HL-60 (cell line): ENCODE measurements at regions not wholly inside any gene's neighbourhood (a gene's known extent, or its start where the extent isn't known, plus 50 kb on each side); places are given as distances from the start of the nearest gene placed in this dataset.

Experiments
- DNase-seq, 2 experiments: peaks; one replicate each; pipeline ENCODE4 v3.0.0-alpha.2; 2010 to 2020; ENCODE audit warnings: low read depth in 1 of 2, low spot score in 1 of 2
- H3K27ac ChIP-seq: fragments of 250-450 bp; sonication (Bioruptor Pico); replicated peaks from 2 replicates; pipeline ENCODE4 v1.5.1; 2020; ENCODE audit warnings: mild to moderate bottlenecking, moderate library complexity
- H3K27me3 ChIP-seq: fragments of 250-450 bp; sonication (Bioruptor Pico); 2 replicates; pipeline ENCODE4 v1.5.1; 2021; ENCODE audit warnings: mild to moderate bottlenecking, moderate library complexity; ENCODE audit not compliant: insufficient read depth, poor library complexity, severe bottlenecking
- H3K4me3 ChIP-seq: replicated peaks from 2 replicates; pipeline ENCODE4 v1.5.1; 2011; ENCODE audit warnings: mild to moderate bottlenecking, control low read depth, low read length; ENCODE audit not compliant: insufficient read depth
- GABPA ChIP-seq: IDR thresholded peaks from 2 replicates; pipeline ENCODE4 v1.6.1; 2012; ENCODE audit warnings: low read depth
- POLR2AphosphoS5 ChIP-seq: IDR thresholded peaks from 2 replicates; pipeline ENCODE4 v1.6.1; 2012; ENCODE audit warnings: low read depth
- SPI1 ChIP-seq: IDR thresholded peaks from 2 replicates; pipeline ENCODE4 v1.6.1; 2012; ENCODE audit warnings: low read depth, mild to moderate bottlenecking, borderline replicate concordance
- TF ChIP-seq, protein P1 (sequence below): IDR thresholded peaks from 2 replicates; pipeline ENCODE4 v1.6.1; 2012; ENCODE audit warnings: low read depth; ENCODE audit not compliant: insufficient replicate concordance
- TF ChIP-seq, protein P2 (sequence below): IDR thresholded peaks from one replicate; pipeline ENCODE4 v1.5.1; 2011; ENCODE audit warnings: low read length, control low read depth, inconsistent platforms; ENCODE audit not compliant: insufficient read depth

DNA sequence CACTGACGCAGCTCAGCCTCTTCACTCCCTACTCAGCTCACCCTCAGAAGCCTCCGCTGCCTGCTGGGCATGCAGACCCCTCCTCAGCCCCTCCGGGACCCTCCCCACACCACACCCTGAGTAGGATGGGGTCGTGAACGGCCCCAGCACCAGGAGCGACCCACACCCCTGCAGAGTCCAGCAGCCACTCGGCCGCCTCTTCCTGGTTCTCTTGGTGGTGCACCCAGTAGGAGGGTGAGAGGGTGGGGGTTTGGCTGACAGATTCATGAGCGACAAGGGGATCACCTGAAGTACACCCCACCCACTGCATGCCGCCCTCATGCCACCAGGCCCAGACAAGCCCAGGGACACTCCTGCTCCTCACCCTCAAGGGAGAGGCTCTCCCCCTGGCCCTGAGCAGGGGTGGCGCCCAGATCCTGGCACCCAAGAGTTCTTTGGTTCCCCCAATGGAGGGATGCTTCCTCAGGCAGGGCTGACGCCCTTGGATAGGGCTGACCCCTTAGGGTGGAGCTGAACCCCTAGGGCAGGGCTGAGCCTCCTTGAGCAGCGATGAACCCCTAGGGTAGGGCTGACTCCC, 76.6 kb upstream of the GPC1 start:
- Histone ChIP-seq H3K4me3 (no peak overlapping the region), H3K27me3 (no peaks in the 10 kb centered on the region), H3K27ac (no peak overlapping the region)
- DNase-seq: no peak
- TF ChIP-seq POLR2AphosphoS5: no peak
- TF ChIP-seq SPI1: no peak
- TF ChIP-seq, protein P1, sequence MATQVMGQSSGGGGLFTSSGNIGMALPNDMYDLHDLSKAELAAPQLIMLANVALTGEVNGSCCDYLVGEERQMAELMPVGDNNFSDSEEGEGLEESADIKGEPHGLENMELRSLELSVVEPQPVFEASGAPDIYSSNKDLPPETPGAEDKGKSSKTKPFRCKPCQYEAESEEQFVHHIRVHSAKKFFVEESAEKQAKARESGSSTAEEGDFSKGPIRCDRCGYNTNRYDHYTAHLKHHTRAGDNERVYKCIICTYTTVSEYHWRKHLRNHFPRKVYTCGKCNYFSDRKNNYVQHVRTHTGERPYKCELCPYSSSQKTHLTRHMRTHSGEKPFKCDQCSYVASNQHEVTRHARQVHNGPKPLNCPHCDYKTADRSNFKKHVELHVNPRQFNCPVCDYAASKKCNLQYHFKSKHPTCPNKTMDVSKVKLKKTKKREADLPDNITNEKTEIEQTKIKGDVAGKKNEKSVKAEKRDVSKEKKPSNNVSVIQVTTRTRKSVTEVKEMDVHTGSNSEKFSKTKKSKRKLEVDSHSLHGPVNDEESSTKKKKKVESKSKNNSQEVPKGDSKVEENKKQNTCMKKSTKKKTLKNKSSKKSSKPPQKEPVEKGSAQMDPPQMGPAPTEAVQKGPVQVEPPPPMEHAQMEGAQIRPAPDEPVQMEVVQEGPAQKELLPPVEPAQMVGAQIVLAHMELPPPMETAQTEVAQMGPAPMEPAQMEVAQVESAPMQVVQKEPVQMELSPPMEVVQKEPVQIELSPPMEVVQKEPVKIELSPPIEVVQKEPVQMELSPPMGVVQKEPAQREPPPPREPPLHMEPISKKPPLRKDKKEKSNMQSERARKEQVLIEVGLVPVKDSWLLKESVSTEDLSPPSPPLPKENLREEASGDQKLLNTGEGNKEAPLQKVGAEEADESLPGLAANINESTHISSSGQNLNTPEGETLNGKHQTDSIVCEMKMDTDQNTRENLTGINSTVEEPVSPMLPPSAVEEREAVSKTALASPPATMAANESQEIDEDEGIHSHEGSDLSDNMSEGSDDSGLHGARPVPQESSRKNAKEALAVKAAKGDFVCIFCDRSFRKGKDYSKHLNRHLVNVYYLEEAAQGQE: no peak
- no peak for TF ChIP-seq GABPA
- TF ChIP-seq, protein P2, sequence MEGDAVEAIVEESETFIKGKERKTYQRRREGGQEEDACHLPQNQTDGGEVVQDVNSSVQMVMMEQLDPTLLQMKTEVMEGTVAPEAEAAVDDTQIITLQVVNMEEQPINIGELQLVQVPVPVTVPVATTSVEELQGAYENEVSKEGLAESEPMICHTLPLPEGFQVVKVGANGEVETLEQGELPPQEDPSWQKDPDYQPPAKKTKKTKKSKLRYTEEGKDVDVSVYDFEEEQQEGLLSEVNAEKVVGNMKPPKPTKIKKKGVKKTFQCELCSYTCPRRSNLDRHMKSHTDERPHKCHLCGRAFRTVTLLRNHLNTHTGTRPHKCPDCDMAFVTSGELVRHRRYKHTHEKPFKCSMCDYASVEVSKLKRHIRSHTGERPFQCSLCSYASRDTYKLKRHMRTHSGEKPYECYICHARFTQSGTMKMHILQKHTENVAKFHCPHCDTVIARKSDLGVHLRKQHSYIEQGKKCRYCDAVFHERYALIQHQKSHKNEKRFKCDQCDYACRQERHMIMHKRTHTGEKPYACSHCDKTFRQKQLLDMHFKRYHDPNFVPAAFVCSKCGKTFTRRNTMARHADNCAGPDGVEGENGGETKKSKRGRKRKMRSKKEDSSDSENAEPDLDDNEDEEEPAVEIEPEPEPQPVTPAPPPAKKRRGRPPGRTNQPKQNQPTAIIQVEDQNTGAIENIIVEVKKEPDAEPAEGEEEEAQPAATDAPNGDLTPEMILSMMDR: no peak

DNA sequence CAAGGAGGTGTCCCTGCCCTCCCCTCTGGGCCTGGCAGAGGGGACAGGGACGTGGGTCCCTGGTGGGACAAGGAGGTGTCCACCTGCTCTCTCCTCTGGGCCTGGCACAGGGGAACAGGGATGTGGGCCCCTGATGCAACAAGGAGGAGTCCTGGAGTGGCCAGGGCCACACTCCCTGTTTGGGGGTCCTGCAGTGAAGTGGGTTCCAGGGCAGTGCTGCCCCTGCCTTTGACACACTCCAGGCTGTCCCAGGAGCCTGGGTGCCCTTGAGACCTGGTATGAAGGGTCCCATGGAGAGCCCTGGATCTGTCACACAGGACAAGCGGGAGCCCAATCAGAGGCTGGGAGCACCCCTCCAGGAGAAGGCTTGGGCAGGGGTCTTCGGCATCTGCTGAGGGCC, 75.8 kb upstream of the GPC1 start:
- H3K27ac ChIP-seq: no peak overlapping the region
- no peak overlapping the region for H3K4me3 ChIP-seq
- DNase-seq: no peak
- H3K27me3 ChIP-seq: no peaks in the 10 kb centered on the region
- TF ChIP-seq, protein P2: no peak
- TF ChIP-seq, protein P1: no peak
- TF ChIP-seq GABPA (no peak), SPI1 (no peak), POLR2AphosphoS5 (no peak)

DNA sequence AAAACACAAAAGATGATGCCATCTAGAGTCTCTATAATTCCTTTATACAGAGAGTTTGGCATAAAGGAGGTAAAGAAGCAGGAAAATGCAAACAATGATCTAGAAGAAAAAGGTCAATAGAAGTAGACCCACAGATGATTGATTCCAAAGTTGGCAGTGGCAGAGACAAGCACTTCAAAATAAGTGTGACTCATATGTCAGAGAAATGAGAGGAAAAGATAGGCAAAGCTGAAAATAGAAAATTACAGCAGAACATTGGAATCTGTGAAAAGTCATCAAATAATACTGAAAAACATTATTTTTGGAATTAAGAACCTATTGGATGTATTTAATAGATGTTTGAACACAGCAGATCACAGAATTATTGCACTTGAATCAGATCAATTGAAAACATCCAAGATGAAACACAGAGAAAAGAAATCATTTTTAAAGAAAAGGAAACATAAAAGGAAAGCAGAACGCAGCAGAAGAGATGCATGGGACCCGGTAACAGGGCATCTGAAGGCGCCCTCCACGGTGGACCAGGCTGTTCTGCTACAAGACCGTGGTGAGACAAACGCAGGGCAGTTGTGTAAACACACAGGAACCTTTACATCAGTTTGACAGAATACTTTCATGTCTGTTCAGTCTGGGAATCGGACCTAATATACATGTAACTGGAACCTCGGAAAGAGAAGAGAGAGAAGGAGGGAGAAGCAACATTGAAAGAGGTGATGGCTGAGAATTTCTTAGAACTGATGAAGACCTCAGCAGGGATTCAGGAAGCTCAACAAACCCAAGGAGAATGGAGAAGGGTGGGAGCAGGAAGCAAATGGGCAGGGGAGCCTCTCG, 74.6 kb upstream of the GPC1 start:
- H3K4me3 ChIP-seq: no peak overlapping the region
- DNase-seq: no peak
- H3K27ac ChIP-seq: no peak overlapping the region
- no peaks in the 10 kb centered on the region for H3K27me3 ChIP-seq
- TF ChIP-seq, protein P1: no peak
- TF ChIP-seq GABPA: no peak
- TF ChIP-seq SPI1: no peak
